Peyer's patch (tissue), 4 donors: ENCODE measurements at regions not wholly inside any gene's neighbourhood (a gene's known extent, or its start where the extent isn't known, plus 50 kb on each side); places are given as distances from the start of the nearest gene placed in this dataset.

Experiments
- DNase-seq, 3 donors: peaks; one replicate each; pipeline ENCODE4 v3.0.0-alpha.2; 2017 to 2019
- H3K27ac ChIP-seq, 4 donors: fragments of 200-600 bp; sonication (generic); one replicate each; pipeline ENCODE4 v1.5.1; 2016 to 2019
- H3K27me3 ChIP-seq, 2 donors: fragments of 200-600 bp; sonication (generic); one replicate each; pipeline ENCODE4 v1.5.1; 2019
- H3K36me3 ChIP-seq, 3 donors: fragments of 200-600 bp; sonication (generic); one replicate each; pipeline ENCODE4 v1.5.1; 2016 to 2019
- H3K4me1 ChIP-seq, 4 donors: fragments of 200-600 bp; sonication (generic); one replicate each; pipeline ENCODE4 v1.5.1; 2016 to 2019
- H3K4me3 ChIP-seq, 4 donors: fragments of 200-600 bp; sonication (generic); 1 replicate in 3 of 4; 2 replicates in 1 of 4; pipeline ENCODE4 v1.5.1; 2016 to 2019; ENCODE audit warnings: mild to moderate bottlenecking in 1 of 4
- H3K9me3 ChIP-seq, 4 donors: fragments of 200-600 bp; sonication (generic); one replicate each; pipeline ENCODE4 v1.5.1; 2016 to 2019; ENCODE audit warnings: mild to moderate bottlenecking in 1 of 4
- CTCF ChIP-seq, 6 experiments: fragments of 450-650 bp in 4 of 6; fragments of 200-600 bp in 2 of 6; sonication (generic) in 1 of 6; IDR thresholded peaks; one replicate each; pipeline ENCODE4 v1.5.1; 2017 to 2019; ENCODE audit warnings: antibody characterized with exemption in 6 of 6, mild to moderate bottlenecking in 3 of 6, moderate library complexity in 1 of 6
- POLR2A ChIP-seq, 2 donors: fragments of 450-650 bp; IDR thresholded peaks; one replicate each; pipeline ENCODE4 v1.5.1; 2017; ENCODE audit warnings: antibody characterized with exemption in 2 of 2, mild to moderate bottlenecking in 2 of 2, moderate library complexity in 2 of 2

- Histone ChIP-seq H3K9me3 (peaks cover 0 to 6% (median under 1%) of the 10 kb centered on the region in 4 donors), H3K36me3 (no peaks in the 10 kb centered on the region), H3K27ac (no peak overlapping the region), H3K4me1 (no peaks in the 10 kb centered on the region), H3K27me3 (no peaks in the 10 kb centered on the region), H3K4me3 (no peak overlapping the region)
- DNase-seq: no peak
- TF ChIP-seq CTCF (IDR thresholded peaks at IDR 0.05): no peak
- TF ChIP-seq POLR2A (IDR thresholded peaks at IDR 0.05): no peak
Measured at GRCh38 chr20:19070026-19070425, 142.4 kb upstream of the SLC24A3 start.

GRCh38 chr20:19070681-19071445, 141.6 kb upstream of the SLC24A3 start:
- DNase-seq: no peak
- Histone ChIP-seq H3K36me3 (no peaks in the 10 kb centered on the region), H3K4me1 (no peaks in the 10 kb centered on the region), H3K27ac (no peak overlapping the region), H3K27me3 (no peaks in the 10 kb centered on the region), H3K4me3 (no peak overlapping the region), H3K9me3 (no peaks in the 10 kb centered on the region)
- TF ChIP-seq CTCF (IDR thresholded peaks at IDR 0.05) (no peak), POLR2A (IDR thresholded peaks at IDR 0.05) (no peak)

- no peak overlapping the region for H3K27ac ChIP-seq
- no peaks in the 10 kb centered on the region for H3K36me3 ChIP-seq
- H3K27me3 ChIP-seq: no peaks in the 10 kb centered on the region
- H3K4me3 ChIP-seq: no peak overlapping the region
- H3K9me3 ChIP-seq: no peaks in the 10 kb centered on the region
- no peaks in the 10 kb centered on the region for H3K4me1 ChIP-seq
- TF ChIP-seq CTCF (IDR thresholded peaks at IDR 0.05) (no peak), POLR2A (IDR thresholded peaks at IDR 0.05) (no peak)
- DNase-seq: no peak
Measured at GRCh38 chr20:19071446-19071725, 141.1 kb upstream of the SLC24A3 start.

GRCh38 chr20:19071902-19072498, 140.4 kb upstream of the SLC24A3 start:
- TF ChIP-seq POLR2A (IDR thresholded peaks at IDR 0.05): no peak
- no peak for TF ChIP-seq CTCF (IDR thresholded peaks at IDR 0.05)
- H3K4me1 ChIP-seq: no peaks in the 10 kb centered on the region

GRCh38 chr20:19072988-19073387, 139.5 kb upstream of the SLC24A3 start:
- Histone ChIP-seq H3K36me3 (no peaks in the 10 kb centered on the region), H3K27me3 (no peaks in the 10 kb centered on the region), H3K27ac (no peak overlapping the region), H3K9me3 (no peaks in the 10 kb centered on the region), H3K4me3 (no peak overlapping the region), H3K4me1 (no peaks in the 10 kb centered on the region)
- DNase-seq: no peak
- TF ChIP-seq CTCF (IDR thresholded peaks at IDR 0.05) (no peak), POLR2A (IDR thresholded peaks at IDR 0.05) (no peak)

More at GRCh38 chr20:19071902-19072498, 140.4 kb upstream of the SLC24A3 start:
- no peaks in the 10 kb centered on the region for H3K9me3 ChIP-seq
- no peak overlapping the region for H3K27ac ChIP-seq
- no peak for DNase-seq
- no peaks in the 10 kb centered on the region for H3K36me3 ChIP-seq
- no peaks in the 10 kb centered on the region for H3K27me3 ChIP-seq
- H3K4me3 ChIP-seq: no peak overlapping the region
